HepG2 (cell line): ENCODE measurements at regions not wholly inside any gene's neighbourhood (a gene's known extent, or its start where the extent isn't known, plus 50 kb on each side); places are given as distances from the start of the nearest gene placed in this dataset.
"Not testable (repeated sequence)": the region's sequence is repeated elsewhere in the genome, so short reads cannot be mapped to it uniquely, and the experiment has no call there.

Experiments used
- ATAC-seq: fragments of 200-7000 bp; cut with Tn5 transposase; 3 replicates; pipeline ENCODE4 v1.9.1; 2020; ENCODE audit warnings: mild to moderate bottlenecking, moderate library complexity
- BruUV-seq: library from RNA; stranded (reverse); fragments of 400-500 nt; replicated peaks from 2 replicates; lab custom pipeline; 2021; lab: Mats Ljungman, UMichigan
- CTCF ChIA-PET: fragments of 300-600 bp; formaldehyde crosslinking; extraction: SDS; loops from one replicate; lab custom pipeline; 2021; ENCODE audit warnings: low total read pairs, inconsistent platforms, low intra/inter-chr PET ratio; lab: Yijun Ruan, JAX
- POLR2A ChIA-PET: fragments of 350-600 bp; sonication (Branson Sonifier 250); formaldehyde crosslinking; loops from one replicate; lab custom pipeline; 2020; ENCODE audit warnings: antibody characterized with exemption, inconsistent platforms; lab: Yijun Ruan, JAX
- DNase-seq: peaks from one replicate; pipeline ENCODE4 v3.0.0-alpha.2; 2015; ENCODE audit warnings: low spot score
- FAIRE-seq: peaks from 3 replicates; lab custom pipeline; 2011; peaks lifted over from hg19 to GRCh38; lab: Jason Lieb, UNC
- H2AFZ ChIP-seq: one replicate; pipeline ENCODE4 v1.6.1; 2011; ENCODE audit warnings: low read length, inconsistent platforms
- H3K27ac ChIP-seq: fragments of 300-600 bp; 3 replicates; pipeline ENCODE4 v1.8.0; 2011; ENCODE audit warnings: mixed run types, mild to moderate bottlenecking, mixed read lengths, low read length, inconsistent platforms; ENCODE audit not compliant: insufficient read depth; ENCODE audit errors: extremely low read length
- H3K27me3 ChIP-seq, 2 experiments: fragments of 200-600 bp in 1 of 2; 2 replicates in 1 of 2; 3 replicates in 1 of 2; pipeline versions ENCODE4 v1.6.0 to v1.8.0; 2011; ENCODE audit warnings: low read length in 2 of 2, mild to moderate bottlenecking in 2 of 2, moderate library complexity in 2 of 2, inconsistent platforms in 1 of 2; ENCODE audit not compliant: insufficient read depth in 2 of 2, control insufficient read depth in 1 of 2
- H3K36me3 ChIP-seq, 2 experiments: fragments of 200-600 bp in 1 of 2; replicated peaks in 1 of 2; 2 replicates in 1 of 2; 3 replicates in 1 of 2; pipeline versions ENCODE4 v1.5.1 to v1.8.0; 2011; ENCODE audit warnings: low read length in 2 of 2, inconsistent platforms in 1 of 2; ENCODE audit not compliant: insufficient read depth in 2 of 2, control insufficient read depth in 1 of 2
- H3K4me1 ChIP-seq: 2 replicates; pipeline ENCODE4 v1.5.1; 2012; ENCODE audit warnings: low read length, inconsistent platforms; ENCODE audit not compliant: insufficient read depth
- H3K4me2 ChIP-seq: 2 replicates; pipeline ENCODE4 v1.6.0; 2011; ENCODE audit warnings: low read depth, low read length, inconsistent platforms
- H3K4me3 ChIP-seq, 3 experiments: fragments of 200-600 bp in 1 of 3; sonication (generic), shearing (Covaris generic) in 1 of 3; replicated peaks in 1 of 3; 2 replicates each; pipeline ENCODE4 v1.5.1; 2011 to 2016; ENCODE audit warnings: low read length in 3 of 3, inconsistent platforms in 2 of 3, low read depth in 2 of 3, mild to moderate bottlenecking in 2 of 3, control low read depth in 1 of 3, mixed read lengths in 1 of 3; ENCODE audit not compliant: insufficient read depth in 1 of 3
- H3K79me2 ChIP-seq: one replicate; pipeline ENCODE4 v1.6.1; 2011; ENCODE audit warnings: low read length, inconsistent platforms; ENCODE audit not compliant: insufficient read depth
- H3K9ac ChIP-seq: 2 replicates; pipeline ENCODE4 v1.6.0; 2011; ENCODE audit warnings: mild to moderate bottlenecking, low read depth, low read length, inconsistent platforms; ENCODE audit not compliant: insufficient read depth
- H3K9me3 ChIP-seq: 2 replicates; pipeline ENCODE4 v1.5.1; 2012; ENCODE audit warnings: mild to moderate bottlenecking, low read length
- H4K20me1 ChIP-seq: 2 replicates; pipeline ENCODE4 v1.6.0; 2011; ENCODE audit warnings: inconsistent platforms, mild to moderate bottlenecking, low read length, moderate library complexity; ENCODE audit not compliant: insufficient read depth
- ARHGAP35 ChIP-seq: sonication (generic); formaldehyde crosslinking; IDR thresholded peaks from 2 replicates; pipeline ENCODE4 v1.9.0; 2022; ENCODE audit warnings: mild to moderate bottlenecking, inconsistent platforms, moderate library complexity, missing genetic modification reagents, borderline replicate concordance
- BORCS8-MEF2B ChIP-seq: sonication (generic); formaldehyde crosslinking; IDR thresholded peaks from 2 replicates; pipeline ENCODE4 v1.8.0; 2022; ENCODE audit warnings: mild to moderate bottlenecking, missing genetic modification reagents
- GABPA ChIP-seq, 2 experiments: IDR thresholded peaks; 2 replicates each; pipeline ENCODE4 v1.6.1; 2011 to 2016; ENCODE audit warnings: low read depth in 2 of 2, low read length in 1 of 2, missing biosample characterization in 1 of 2, missing genetic modification characterization in 1 of 2
- GATA4 ChIP-seq: sonication (generic); IDR thresholded peaks from 2 replicates; pipeline ENCODE4 v1.6.1; 2016; ENCODE audit warnings: antibody characterized with exemption, low read depth, borderline replicate concordance
- HNF4G ChIP-seq, 2 experiments: sonication (generic) in 1 of 2; formaldehyde crosslinking in 1 of 2; IDR thresholded peaks; 2 replicates each; pipeline versions ENCODE4 v1.4.0 to v1.6.1; 2011 to 2020; ENCODE audit warnings: borderline replicate concordance in 2 of 2, low read depth in 2 of 2, mild to moderate bottlenecking in 2 of 2, low read length in 1 of 2, missing genetic modification reagents in 1 of 2, moderate library complexity in 1 of 2
- SOX6 ChIP-seq, 2 experiments: fragments of 450-650 bp in 1 of 2; sonication (generic) in 1 of 2; formaldehyde crosslinking in 1 of 2; IDR thresholded peaks; 2 replicates each; pipeline versions ENCODE4 v1.4.0 to v1.6.1; 2017 to 2020; ENCODE audit warnings: antibody characterized with exemption in 1 of 2, mild to moderate bottlenecking in 1 of 2, missing genetic modification reagents in 1 of 2
- SSRP1 ChIP-seq: IDR thresholded peaks from 2 replicates; pipeline ENCODE4 v1.6.1; 2016; ENCODE audit warnings: control low read depth
- ZNF615 ChIP-seq: sonication (generic); formaldehyde crosslinking; IDR thresholded peaks from 2 replicates; pipeline ENCODE4 v1.5.0; 2020; ENCODE audit warnings: mild to moderate bottlenecking, missing genetic modification reagents, borderline replicate concordance
- ZZZ3 ChIP-seq: sonication (generic); formaldehyde crosslinking; IDR thresholded peaks from 2 replicates; pipeline ENCODE4 v1.4.0; 2020; ENCODE audit warnings: missing genetic modification reagents, mild to moderate bottlenecking, borderline replicate concordance
- WGBS: methylation state at CpG from one replicate; pipeline ENCODE4 v1.1.6; 2017; ENCODE audit warnings: low lambda C conversion rate; 5-methylcytosine and 5-hydroxymethylcytosine counted together
- in situ Hi-C: cut with HindIII; loops from 2 replicates; pipeline ENCODE4 v1.10.0; 2017; ENCODE audit warnings: low pct_unique_long_range_greater_than_20kb; ENCODE audit not compliant: extremely low pct_ligation_motif_present
- intact Hi-C: fragments of 100-400 bp; cut with micrococcal nuclease; formaldehyde crosslinking; loops from one replicate; pipeline ENCODE4 v1.10.0; 2022; ENCODE audit not compliant: unreplicated experiment

DNA sequence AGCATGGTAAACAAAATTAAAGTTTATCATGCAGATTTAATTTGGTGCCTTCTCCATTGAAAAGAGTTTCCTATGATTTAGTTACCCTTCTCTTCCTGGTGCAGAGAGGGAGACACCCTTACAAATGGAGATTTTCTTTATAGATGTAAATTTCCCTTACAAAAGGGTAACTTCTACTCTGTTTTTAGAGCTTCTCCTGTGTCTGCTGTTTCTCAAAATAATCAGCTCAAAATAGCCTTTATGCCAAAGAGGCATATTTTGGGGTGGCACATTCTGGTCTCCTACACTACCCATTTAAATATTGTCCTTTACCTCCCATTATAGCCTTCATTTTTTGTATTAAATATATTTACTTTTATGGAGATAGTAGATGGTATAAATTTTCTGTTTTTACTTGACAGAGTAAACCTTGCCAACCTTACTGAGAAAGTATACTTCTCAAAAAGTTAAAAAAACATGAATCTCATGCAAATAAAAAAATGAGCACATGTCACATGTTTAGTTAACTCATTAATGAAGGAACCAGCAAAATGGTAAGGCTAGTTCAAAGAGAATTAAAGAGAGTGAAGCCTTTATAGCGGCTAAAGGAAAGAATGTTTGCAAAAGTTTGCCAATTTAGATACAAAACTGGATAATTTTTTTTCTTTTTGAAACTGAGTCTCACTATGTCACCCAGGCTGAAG, 83.3 kb upstream of the MSH6 start (continued):
- TF ChIP-seq HNF4G (IDR thresholded peaks at IDR 0.05; ENCODE audit: borderline replicate concordance, low read depth, low read length) = no peak
- no peak for TF ChIP-seq HNF4G (CRISPR knock-in tag; IDR thresholded peaks at IDR 0.05; ENCODE audit: borderline replicate concordance, low read depth)
- TF ChIP-seq ARHGAP35 (CRISPR knock-in tag) = no peak
- TF ChIP-seq SOX6 (IDR thresholded peaks at IDR 0.05) = no peak
- no peak for TF ChIP-seq SOX6 (CRISPR knock-in tag; IDR thresholded peaks at IDR 0.05)
- TF ChIP-seq SSRP1 (CRISPR knock-in tag) = no peak
- TF ChIP-seq GABPA (IDR thresholded peaks at IDR 0.05; ENCODE audit: low read depth, low read length) = no peak
- TF ChIP-seq GABPA (CRISPR knock-in tag; IDR thresholded peaks at IDR 0.05; ENCODE audit: low read depth) = no peak
- no peak for TF ChIP-seq ZNF615
- no peak for TF ChIP-seq GATA4
- no peak for TF ChIP-seq ZZZ3 (CRISPR knock-in tag)
- TF ChIP-seq BORCS8-MEF2B = no peak

- H4K20me1 ChIP-seq, H3K4me3 ChIP-seq, H3K4me1 ChIP-seq, H3K36me3 ChIP-seq, FAIRE-seq, CTCF ChIA-PET, H3K9ac ChIP-seq, H3K9me3 ChIP-seq, H3K79me2 ChIP-seq, in situ Hi-C loops, H3K27ac ChIP-seq, H2AFZ ChIP-seq, DNase-seq, intact Hi-C loops, POLR2A ChIA-PET, H3K27me3 ChIP-seq, H3K4me2 ChIP-seq, BruUV-seq, ATAC-seq: not testable (repeated sequence)
- WGBS = 53% methylated on average over 4 of the region's 4 CpGs
Measured at GRCh38 chr2:47698436-47698972, 84.4 kb upstream of the MSH6 start.

GRCh38 chr2:47697681-47698435, 85.1 kb upstream of the MSH6 start:
- H3K4me2 ChIP-seq, intact Hi-C loops, POLR2A ChIA-PET, CTCF ChIA-PET, in situ Hi-C loops, H3K9ac ChIP-seq, H2AFZ ChIP-seq, H4K20me1 ChIP-seq, BruUV-seq, ATAC-seq, H3K27me3 ChIP-seq, H3K79me2 ChIP-seq, H3K27ac ChIP-seq, FAIRE-seq, H3K9me3 ChIP-seq, H3K4me1 ChIP-seq, DNase-seq, H3K36me3 ChIP-seq, H3K4me3 ChIP-seq: not testable (repeated sequence)
- 63% methylated on average over 14 of the region's 14 CpGs for WGBS
